Esophagus squamous epithelium (tissue), 4 donors: ENCODE measurements at regions not wholly inside any gene's neighbourhood (a gene's known extent, or its start where the extent isn't known, plus 50 kb on each side); places are given as distances from the start of the nearest gene placed in this dataset.

Experiments used
- POLR2A ChIP-seq, 4 donors: fragments of 450-650 bp; IDR thresholded peaks; one replicate each; pipeline ENCODE4 v1.6.1; 2017; ENCODE audit warnings: antibody characterized with exemption in 4 of 4, mild to moderate bottlenecking in 4 of 4, moderate library complexity in 3 of 4
- TF ChIP-seq, protein P1 (sequence below), 6 experiments: fragments of 450-650 bp in 4 of 6; fragments of 200-600 bp in 2 of 6; sonication (generic) in 2 of 6; IDR thresholded peaks; one replicate each; pipeline ENCODE4 v1.5.1; 2016 to 2019; ENCODE audit warnings: antibody characterized with exemption in 6 of 6, mild to moderate bottlenecking in 4 of 6, moderate library complexity in 4 of 6

DNA sequence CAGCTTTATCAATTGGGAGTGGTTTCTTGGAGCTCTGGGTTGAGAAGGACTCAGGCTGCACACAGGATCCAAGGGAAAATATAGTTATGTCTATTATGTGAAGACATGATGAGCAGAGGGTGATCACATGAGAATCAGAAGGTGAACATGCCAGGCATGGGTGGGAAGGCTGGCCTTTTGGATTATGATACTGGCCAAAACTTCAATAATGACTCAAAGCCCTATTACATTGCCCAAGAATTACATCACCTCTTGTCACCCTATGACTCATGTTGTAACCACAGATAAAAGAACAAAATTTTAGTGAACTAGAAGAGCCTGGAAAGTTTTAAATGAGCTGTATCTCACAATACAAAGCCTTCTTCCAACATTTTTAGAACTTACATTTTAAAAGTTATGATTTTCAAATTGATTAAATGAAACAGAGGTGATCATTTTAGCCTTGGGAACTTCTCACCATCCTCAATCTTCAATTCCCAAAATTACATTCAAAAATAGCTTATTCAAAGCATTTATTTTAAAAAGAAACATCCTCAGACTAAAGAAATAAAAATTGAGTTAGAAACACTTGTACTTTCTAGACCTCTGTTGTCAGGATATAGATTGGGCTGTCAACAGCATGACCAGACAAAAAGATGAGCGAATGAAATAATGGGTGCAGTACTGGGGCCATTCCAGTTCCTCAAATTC lies 428.3 kb downstream of the MBD2 start:
- TF ChIP-seq, protein P1, sequence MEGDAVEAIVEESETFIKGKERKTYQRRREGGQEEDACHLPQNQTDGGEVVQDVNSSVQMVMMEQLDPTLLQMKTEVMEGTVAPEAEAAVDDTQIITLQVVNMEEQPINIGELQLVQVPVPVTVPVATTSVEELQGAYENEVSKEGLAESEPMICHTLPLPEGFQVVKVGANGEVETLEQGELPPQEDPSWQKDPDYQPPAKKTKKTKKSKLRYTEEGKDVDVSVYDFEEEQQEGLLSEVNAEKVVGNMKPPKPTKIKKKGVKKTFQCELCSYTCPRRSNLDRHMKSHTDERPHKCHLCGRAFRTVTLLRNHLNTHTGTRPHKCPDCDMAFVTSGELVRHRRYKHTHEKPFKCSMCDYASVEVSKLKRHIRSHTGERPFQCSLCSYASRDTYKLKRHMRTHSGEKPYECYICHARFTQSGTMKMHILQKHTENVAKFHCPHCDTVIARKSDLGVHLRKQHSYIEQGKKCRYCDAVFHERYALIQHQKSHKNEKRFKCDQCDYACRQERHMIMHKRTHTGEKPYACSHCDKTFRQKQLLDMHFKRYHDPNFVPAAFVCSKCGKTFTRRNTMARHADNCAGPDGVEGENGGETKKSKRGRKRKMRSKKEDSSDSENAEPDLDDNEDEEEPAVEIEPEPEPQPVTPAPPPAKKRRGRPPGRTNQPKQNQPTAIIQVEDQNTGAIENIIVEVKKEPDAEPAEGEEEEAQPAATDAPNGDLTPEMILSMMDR (IDR thresholded peaks at IDR 0.05), result no peak
- no peak for TF ChIP-seq POLR2A (IDR thresholded peaks at IDR 0.05)
